ENCODE measurements at regions not wholly inside any gene's neighbourhood (a gene's known extent, or its start where the extent isn't known, plus 50 kb on each side); places are given as distances from the start of the nearest gene placed in this dataset.
"Not testable (repeated sequence)": the region's sequence is repeated elsewhere in the genome, so short reads cannot be mapped to it uniquely, and the experiment has no call there.

DNA sequence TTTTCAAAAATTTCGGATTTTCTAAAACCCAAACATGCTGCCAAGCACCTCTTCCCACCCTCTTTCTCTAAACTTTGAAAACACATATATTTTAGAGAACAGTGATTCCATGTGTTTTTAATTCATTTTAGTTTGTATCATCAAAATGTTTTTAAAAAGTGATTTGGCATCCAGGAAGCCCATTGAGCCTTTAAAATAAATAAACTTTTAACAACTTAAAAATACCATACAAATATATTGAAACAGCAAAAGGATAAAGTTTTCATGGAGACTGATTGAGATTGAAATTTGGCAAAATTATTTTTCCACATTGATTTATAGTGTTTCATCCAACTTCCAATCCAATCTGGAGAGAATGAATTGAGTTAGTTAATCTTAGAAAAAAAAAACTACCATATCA is 374.7 kb downstream of the CD109 start:
- DNase-seq (ENCODE audit: low read depth in 4 of 4, low spot score in 3 of 4) = no peak

DNA sequence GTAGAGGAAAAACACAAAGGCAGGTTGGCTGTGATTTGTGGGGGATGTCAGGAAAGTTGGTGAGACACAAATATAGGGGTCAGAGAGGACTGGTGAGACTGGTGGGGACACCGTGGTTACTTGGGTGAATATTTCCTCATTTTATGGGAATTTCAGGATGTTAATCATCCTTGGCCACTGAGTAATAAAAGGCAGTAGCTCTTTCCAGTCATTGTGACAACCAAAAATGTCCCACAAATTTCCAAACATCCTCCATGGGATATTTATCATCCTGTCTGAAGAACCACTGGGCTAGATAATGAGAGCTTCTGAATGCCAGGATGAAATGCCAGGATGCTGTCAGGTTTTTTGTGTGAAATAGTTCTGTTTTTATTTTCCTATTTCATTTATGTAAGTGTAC is 374.1 kb downstream of the CD109 start:
- no peak for DNase-seq (ENCODE audit: low read depth in 4 of 4, low spot score in 3 of 4)

DNA sequence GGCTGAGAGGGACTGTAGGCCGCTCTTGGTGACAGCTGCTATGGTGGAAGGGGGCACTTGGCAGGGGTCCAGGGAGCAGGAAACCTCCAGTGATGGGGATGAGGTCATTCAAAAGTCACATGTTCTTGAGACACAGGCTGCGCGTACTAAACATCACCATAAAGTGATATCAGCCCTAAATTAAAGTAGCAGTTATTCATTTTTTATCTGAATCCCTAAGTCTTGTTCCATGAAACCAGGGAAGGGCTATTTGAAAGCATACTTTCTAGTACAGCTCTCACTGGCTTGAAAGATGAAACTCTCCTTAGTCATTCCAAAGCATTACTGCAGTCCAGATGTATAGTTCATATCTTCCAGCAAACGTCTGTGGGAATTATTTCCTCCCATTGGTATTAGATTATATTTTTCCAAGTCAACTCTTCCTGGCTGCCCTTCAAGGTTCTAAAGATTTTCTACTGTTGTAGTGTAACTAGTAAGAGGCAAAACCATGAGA is 373.1 kb downstream of the CD109 start:
- no peak for DNase-seq (ENCODE audit: low read depth in 4 of 4, low spot score in 3 of 4)

DNA sequence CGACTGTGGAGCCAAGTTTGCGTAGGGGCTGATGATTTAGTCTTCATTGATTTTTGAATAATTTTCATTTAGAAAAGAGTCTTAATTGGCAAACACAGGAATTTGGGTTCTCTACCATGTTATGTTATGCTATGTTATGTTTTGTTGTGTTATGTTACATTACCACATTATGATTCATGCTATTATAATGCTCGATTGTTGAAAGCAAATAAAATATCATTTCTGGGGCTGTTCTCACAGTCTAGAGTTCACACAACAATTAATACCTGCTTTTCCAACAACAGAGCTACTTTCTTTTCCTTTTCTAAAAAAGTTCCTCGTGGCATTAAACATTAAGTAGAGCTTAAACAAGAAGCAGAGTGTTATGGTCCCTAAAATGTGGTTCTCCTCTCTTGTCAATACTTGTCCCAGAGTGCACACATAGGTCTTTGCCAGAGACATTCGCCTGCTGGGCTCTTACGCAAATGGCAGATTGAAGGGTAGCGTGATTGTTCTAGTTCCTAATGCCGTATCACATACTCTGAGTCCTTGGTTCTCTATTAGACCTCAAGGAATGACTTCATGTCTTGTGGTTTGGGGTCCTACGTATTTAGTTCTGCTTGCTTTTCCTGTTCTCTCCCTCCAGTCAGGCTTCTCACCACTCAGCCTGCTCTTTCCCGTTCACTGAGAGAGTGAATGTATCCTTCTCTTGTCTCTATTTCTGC is 370.3 kb downstream of the CD109 start:
- no peak for DNase-seq (ENCODE audit: low read depth in 4 of 4, low spot score in 3 of 4)

DNA sequence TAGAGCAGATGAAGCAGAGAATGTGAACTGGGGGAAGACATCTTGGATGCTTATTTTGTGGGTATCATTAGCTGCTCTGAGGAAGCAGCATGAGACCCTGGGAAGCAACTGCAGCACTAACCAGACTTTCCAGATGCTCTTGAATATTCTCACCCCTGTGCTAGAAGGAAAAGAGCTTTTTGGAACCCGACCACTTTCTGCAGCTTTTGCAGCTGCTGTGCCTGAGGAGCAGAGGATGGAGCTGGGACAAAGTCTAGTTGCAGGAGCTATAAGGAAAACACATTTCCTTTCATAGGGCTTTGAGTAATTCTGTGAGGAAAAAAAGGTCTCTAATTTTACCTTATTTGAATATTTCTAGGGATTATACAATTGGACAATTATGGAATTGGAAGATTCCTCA is 369.7 kb downstream of the CD109 start:
- DNase-seq (ENCODE audit: low read depth in 4 of 4, low spot score in 3 of 4) = no peak

DNA sequence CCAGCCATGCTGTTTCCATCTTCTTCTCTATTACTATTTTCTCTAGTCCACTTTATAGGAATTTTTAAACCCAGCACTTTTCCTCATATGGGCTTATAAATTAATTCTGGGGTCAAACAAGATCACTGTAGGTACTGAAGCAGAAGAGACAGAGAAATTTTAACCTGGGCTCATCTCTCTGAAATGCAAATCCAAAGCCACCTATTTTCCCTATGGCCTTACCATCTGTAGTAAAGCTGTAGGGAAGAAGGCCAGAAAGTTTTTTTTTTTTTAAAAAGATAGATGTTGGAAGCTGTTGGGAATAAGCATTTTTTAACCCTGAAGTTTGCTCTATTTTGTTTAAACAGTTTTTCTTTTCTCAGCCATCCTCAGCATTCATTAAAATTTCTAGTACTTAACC is 367.4 kb downstream of the CD109 start:
- no peak for DNase-seq (ENCODE audit: low read depth in 4 of 4, low spot score in 3 of 4)

DNA sequence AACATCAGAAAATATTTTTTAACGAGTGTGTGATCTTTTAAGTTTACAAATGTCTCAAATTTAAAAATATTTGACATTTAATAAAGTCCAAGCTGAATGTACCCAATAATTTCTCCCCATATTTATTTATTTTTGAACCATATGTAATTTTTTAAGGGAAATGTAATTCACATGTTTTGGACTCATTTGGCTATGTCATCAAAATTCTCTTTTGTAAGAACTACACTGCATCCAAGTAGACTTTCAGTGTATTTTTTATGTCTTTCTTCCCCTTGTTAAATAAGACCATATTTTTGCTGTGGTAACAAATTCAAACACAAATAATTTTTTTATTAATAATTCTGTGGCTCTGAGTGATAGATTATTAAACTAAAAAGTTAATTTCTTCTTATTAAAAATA is 365.2 kb downstream of the CD109 start:
- no peak for DNase-seq (ENCODE audit: low read depth in 4 of 4, low spot score in 3 of 4)

DNA sequence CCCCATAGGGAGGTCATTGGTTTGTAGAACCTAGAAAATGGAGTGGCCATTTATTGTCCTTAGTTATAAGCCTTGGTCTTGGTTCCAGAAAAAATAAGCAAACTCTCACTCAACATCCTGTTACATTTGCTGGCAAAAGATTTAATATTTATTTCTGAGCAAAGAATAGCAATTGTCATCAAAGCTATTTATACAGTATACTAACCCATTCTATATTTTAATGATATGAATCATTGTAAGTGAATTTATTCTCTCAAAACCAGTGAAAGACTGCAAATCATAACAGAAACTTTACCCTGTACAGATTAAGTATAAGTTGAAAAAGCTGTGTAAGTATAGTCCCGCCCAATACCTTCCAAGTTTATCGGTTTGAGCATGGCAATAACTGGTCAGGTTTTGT is 364.4 kb downstream of the CD109 start:
- no peak for DNase-seq (ENCODE audit: low read depth in 4 of 4, low spot score in 3 of 4)

DNA sequence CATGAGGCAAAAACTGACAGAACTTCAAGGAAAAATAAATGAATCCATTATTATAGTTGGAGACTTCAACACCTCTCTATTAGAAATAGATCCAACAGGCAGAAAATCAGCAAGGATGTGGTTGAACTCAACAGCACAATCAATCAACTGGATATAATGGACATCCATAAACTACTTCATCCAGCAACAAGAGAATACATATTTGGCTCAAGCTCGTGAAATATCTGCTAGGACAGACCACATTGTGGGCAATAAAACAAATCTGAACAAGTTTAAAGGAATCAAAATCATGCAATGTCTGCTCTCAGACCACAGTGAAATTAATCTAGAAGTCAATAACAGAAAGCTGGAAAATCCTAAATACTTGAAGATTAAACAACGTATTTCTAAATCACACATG is 362.6 kb downstream of the CD109 start:
- DNase-seq (ENCODE audit: low read depth in 4 of 4, low spot score in 3 of 4) = no peak

DNA sequence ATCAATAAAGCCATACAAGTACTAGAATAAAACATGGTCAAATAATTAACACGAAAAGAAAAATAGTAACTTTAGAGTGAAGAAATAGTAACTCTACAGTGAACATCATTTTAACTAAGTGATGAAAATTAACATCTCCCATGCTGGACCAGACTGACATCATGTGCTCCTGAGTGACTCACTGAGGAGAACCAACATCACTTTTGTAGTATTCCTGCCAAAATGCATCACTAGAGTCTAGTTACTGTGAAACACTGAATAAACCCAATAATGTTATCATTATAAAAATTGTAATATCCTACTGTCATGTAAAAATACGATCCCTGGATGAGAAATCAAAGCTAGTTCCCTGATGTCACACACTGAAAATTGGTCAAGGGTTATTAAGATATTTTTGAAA is 361.3 kb downstream of the CD109 start:
- no peak for DNase-seq (ENCODE audit: low read depth in 4 of 4, low spot score in 3 of 4)

DNA sequence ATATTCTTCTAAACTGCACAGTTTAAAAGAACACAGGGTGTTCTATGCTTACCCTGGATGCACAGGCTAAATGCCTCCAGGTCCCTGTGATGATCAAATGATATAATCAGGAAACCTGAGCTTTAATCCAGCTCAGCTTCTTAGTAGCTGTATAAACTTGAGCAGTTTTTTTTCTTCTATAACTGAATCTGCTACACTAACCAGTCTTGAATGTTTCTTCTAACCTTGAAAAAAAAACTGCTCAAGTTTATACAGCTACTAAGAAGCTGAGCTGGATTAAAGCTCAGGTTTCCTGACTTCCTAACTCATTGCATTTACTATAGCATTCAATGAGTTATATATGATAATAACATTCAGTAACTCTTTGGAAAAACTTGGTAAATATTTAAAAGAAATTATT is 358.2 kb downstream of the CD109 start:
- DNase-seq (ENCODE audit: low read depth in 4 of 4, low spot score in 3 of 4) = no peak

DNA sequence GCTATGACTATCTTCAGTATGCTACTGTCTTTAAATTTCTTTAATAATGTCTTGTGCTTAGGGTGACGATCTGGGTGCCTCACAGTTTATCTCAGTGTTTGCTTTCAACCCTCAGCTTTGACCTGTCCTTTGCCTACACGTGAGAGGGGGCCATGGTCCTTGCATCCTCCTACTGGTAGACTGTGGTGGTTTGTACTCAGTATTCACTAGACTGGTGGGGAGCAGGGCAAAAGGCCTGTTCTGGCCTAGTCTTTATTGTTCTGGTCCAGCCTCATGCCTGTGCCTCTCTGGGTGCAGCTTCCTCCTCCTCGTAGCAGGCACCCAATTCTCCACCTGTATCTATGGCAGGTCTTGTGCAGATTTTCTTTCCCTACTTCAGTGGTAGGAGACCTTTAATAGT is 354.9 kb downstream of the CD109 start:
- no peak for DNase-seq (ENCODE audit: low read depth in 4 of 4, low spot score in 3 of 4)

DNA sequence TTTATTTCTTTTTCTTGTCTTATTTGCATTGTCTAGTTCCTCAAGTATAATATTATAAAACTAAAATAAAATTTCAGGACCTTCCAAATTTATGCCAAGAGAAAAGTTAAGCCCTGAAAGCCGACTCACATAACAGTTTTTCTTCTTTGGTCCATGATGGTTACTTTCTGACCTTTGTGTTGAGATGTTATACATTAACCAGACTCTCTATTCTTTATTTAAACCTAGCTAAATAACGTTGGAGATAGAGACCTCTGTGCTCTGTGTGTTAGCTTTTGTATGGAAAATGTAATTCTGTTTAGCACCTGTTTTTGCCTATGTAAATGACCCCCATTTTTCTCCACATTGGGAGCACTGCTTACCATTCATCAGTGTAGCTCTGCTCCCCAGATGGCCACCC is 352.4 kb downstream of the CD109 start:
- DNase-seq (ENCODE audit: low read depth in 4 of 4, low spot score in 3 of 4) = no peak

DNA sequence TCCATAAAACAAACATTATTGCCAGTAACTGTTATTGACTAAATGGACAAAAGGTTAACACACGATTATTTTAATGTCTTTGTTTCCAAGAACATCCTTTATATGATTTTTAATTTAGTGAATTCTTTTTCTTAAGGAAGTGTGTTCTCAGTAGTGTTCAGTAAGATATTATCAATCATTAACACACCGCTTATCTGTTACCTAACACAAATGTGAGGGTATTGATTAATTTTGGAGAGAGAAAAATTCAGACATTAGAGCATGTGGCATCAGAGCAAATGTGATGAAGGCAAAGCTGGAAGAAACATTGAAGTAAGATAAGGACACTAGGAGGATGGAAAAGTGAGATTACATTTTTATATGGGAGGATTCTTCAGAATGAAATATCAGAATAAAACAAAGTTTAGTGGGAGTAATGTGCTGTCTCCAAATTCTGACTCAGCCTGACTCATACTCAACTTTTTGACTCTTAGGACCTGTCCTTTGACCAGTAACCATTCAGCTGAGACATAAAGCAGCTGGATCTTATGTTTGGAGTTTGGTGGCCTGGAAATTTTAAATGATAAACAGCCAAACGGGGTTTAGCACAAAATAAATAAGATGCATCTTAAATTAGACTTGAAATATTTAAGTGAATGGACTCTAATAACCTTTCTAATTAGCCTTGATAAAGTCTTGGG is 348.6 kb downstream of the CD109 start:
- DNase-seq (ENCODE audit: low read depth in 4 of 4, low spot score in 3 of 4) = peak in 2 of 4 donors; percentile 10 to 22

DNA sequence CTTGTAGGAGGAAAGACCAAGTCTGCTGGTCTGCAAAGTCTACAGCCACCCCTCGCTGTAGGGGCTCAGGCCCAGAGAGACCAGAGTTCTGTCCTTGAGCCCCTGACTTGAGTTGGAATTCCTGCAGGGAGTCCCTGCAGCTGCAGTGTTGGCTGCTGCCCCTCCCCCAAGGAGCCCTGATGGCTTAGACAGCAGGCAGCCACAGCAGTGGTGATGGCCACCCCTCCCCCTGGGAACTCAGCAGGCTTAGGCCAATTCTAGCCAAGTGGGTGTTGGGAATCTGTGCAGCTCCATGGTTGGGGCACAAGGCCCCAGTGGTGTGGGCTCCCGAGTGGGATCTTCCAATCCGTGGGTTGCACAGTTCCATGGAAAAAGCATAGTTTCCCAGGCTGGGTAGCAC is 345.4 kb downstream of the CD109 start:
- no peak for DNase-seq (ENCODE audit: low read depth in 4 of 4, low spot score in 3 of 4)

DNA sequence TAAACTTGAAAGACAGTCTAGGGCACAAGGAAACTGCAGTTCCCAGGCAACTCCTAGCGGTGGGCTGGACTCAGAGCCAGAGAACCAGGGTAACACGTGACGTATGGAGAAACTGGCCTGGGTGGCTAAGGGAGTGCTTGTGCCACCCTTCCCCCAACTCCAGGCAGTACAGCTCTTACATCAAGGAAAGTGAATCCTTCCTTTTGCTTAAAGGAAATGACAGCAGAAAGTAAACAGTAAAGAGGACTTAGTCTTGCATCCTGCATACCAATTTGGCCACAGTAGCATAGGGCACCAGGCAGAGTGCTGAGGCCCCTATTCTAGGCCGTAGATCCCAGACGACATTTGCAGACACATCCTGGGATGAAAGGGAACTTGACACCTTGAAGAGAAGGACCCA is 322.8 kb downstream of the CD109 start:
- DNase-seq (ENCODE audit: low read depth in 4 of 4, low spot score in 3 of 4) = no peak

DNA sequence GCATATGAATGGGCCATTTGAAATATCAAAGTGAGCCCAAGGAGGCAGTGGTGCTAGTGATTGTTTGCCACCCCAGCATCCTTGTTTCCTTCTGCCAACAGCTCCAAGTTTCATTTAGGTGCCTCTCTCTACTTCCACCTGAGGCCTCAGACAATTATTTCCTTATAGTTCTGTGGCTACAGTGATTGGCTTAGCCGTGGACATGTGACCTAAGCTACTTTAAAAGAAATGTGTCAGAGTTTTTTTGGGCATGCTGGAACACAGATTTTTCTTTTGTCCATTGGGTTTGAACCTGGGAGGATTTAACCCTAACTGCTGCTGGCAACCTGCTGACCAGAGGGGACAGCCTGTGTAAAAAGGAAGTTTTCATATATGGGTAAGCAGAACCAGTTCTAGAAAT is 319.4 kb downstream of the CD109 start:
- DNase-seq (ENCODE audit: low read depth in 4 of 4, low spot score in 3 of 4) = no peak

DNA sequence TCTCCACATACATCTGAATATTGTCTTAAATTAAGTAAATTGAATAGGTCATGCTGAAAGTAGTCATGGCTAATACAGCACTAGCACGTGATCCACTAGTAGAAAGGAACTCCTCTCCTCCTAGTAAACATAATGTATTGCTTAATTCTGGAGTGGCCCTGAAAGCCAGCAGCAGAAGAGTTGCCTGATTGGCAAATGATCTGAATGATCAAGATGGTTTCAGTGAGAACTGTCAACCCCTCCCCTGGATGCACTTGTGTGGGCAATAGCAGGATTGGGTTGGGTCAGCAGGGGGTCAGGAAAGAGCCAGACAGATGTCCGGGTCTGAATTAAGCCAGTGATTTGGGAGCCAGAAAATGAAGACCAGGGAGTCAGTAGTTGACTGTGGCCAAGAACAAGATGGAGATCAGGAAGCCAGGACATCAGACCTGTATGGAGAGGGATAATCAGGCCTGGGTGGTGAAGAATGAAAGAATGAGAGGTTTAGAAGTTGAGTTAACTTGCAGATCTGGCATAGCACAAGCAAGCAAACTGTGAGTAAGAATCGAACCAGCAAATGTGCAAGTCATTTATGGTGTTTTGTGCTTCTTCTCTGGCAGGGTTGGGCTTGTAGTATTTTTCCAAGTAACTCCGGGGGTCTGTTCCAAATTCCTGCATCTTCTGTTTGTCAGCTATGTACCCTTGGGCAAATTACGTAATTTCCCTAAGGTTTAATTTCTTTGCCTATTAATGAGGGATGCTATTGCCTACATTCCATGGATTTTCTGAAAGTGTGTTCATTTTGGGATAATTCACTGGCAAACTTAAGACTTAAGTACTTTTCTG is 304.9 kb downstream of the CD109 start:
- no peak for DNase-seq (ENCODE audit: low read depth in 4 of 4, low spot score in 3 of 4)

DNA sequence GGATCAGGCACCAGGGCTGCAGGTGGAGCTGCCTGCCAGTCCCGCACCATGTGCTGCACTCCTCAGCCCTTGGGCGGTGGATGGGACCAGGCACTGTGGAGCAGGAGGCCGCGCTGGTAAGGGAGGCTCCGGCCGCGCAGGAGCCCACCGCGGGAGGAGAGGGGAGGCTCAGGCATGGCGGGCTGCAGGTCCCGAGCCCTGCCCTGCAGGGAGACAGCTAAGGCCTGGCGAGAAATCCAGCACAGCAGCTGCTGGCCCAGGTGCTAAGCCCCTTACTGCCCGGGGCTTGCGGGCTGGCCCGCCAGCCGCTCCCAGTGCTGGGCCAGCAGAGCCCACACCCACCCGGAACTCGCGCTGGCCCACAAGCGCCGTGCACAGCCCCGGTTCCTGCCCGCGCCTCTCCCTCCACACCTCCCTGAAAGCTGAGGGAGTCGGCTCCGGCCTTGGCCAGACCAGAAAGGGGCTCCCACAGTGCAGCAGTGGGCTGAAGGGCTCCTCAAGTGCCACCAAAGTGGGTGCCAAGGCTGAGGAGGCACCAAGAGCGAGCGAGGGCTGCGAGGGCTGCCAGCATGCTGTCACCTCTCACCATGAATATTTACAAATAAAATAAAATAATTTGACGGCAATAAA is 294.7 kb downstream of the CD109 start:
- not testable (repeated sequence) for DNase-seq (ENCODE audit: low read depth in 4 of 4, low spot score in 3 of 4)

DNA sequence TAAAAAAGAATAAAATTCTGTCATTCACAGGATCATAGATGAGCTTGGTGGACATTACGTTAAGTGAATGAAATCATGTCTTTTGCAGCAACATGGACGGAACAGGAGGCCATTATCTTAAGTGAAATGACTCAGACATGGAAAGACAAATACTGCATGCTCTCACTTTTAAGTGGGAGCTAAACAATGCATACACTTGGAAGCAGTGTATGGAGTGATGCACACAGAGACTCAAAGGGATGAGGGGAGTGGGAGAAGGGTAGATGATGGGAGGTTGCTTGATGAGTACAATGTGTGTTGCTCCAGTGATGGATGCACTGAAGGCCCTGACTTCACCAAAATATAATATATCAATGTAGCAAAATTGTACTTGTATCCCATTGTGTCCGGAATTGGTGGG is 293.4 kb downstream of the CD109 start:
- no peak for DNase-seq (ENCODE audit: low read depth in 4 of 4, low spot score in 3 of 4)

DNA sequence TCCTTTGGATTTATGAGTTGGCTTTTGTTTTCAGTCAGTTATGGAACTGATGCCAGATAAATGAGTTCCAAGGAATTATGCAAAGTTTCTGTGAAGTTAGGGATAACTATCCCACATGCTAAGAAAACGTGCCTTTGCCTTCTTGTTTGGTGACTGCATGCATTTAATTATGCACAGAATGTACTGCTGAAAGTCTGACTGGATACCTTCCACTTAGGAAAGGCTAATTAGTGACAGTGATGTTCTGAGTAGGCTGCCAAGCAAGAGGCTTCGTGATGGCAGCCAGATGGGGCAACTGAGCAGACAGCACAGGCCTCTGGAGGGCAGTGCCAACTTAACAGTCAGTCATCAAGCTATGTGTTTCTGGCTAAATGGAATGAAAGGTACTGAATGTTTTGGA is 289.9 kb downstream of the CD109 start:
- no peak for DNase-seq (ENCODE audit: low read depth in 4 of 4, low spot score in 3 of 4)
